GM23338 (cell line): ENCODE measurements at regions not wholly inside any gene's neighbourhood (a gene's known extent, or its start where the extent isn't known, plus 50 kb on each side); places are given as distances from the start of the nearest gene placed in this dataset.

Experiments
- ATAC-seq: fragments of 200-7000 bp; cut with Tn5 transposase; 3 replicates; pipeline ENCODE4 v1.9.1; 2020
- DNase-seq: peaks from one replicate; pipeline ENCODE4 v3.0.0-alpha.2; 2015; ENCODE audit warnings: low spot score
- H2AFZ ChIP-seq: fragments of 200-600 bp; sonication (generic); 2 replicates; pipeline ENCODE4 v1.8.0; 2016; ENCODE audit warnings: antibody characterized with exemption, mild to moderate bottlenecking, moderate library complexity
- H3F3A ChIP-seq: fragments of 200-600 bp; sonication (generic); replicated peaks from 2 replicates; pipeline ENCODE4 v1.8.0; 2017; ENCODE audit warnings: antibody characterized with exemption, mixed run types, low read depth
- H3K27ac ChIP-seq: fragments of 200-600 bp; sonication (generic); 2 replicates; pipeline ENCODE4 v1.6.1; 2016; ENCODE audit warnings: low read depth
- H3K27me3 ChIP-seq: fragments of 200-600 bp; sonication (generic); 2 replicates; pipeline ENCODE4 v1.8.0; 2016; ENCODE audit warnings: mild to moderate bottlenecking, mixed run types, moderate library complexity; ENCODE audit not compliant: insufficient read depth
- H3K36me3 ChIP-seq: fragments of 200-600 bp; sonication (generic); 2 replicates; pipeline ENCODE4 v1.8.0; 2016; ENCODE audit warnings: mild to moderate bottlenecking; ENCODE audit not compliant: insufficient read depth
- H3K4me1 ChIP-seq: fragments of 200-600 bp; sonication (generic); 2 replicates; pipeline ENCODE4 v1.8.0; 2016; ENCODE audit warnings: mild to moderate bottlenecking, moderate library complexity; ENCODE audit not compliant: insufficient read depth
- H3K4me2 ChIP-seq: fragments of 200-600 bp; sonication (generic); 2 replicates; pipeline ENCODE4 v1.7.1; 2017; ENCODE audit warnings: mixed run types
- H3K4me3 ChIP-seq: fragments of 200-600 bp; sonication (generic); 2 replicates; pipeline ENCODE4 v1.6.1; 2016; ENCODE audit warnings: mixed run types
- H3K79me2 ChIP-seq: fragments of 200-600 bp; sonication (generic); replicated peaks from 2 replicates; pipeline ENCODE4 v1.8.0; 2017; ENCODE audit warnings: mild to moderate bottlenecking; ENCODE audit not compliant: insufficient read depth
- H3K9me2 ChIP-seq: fragments of 200-600 bp; sonication (generic); 2 replicates; pipeline ENCODE4 v1.8.0; 2017; ENCODE audit not compliant: insufficient read depth
- H4K20me1 ChIP-seq: fragments of 200-600 bp; sonication (generic); replicated peaks from 2 replicates; pipeline ENCODE4 v1.8.0; 2017; ENCODE audit warnings: mild to moderate bottlenecking; ENCODE audit not compliant: insufficient read depth
- H3K27ac Mint-ChIP-seq: 2 replicates; pipeline ENCODE4 v1.8.0; 2020; ENCODE audit warnings: inconsistent platforms, mild to moderate bottlenecking, moderate library complexity, mixed read lengths
- H3K27me3 Mint-ChIP-seq: 3 replicates; pipeline ENCODE4 v1.8.0; 2022; ENCODE audit warnings: low read depth, mild to moderate bottlenecking, moderate library complexity, mixed read lengths, inconsistent platforms; ENCODE audit not compliant: insufficient read depth, poor library complexity
- H3K36me3 Mint-ChIP-seq: 3 replicates; pipeline ENCODE4 v1.8.0; 2021; ENCODE audit warnings: low read depth, mild to moderate bottlenecking, inconsistent platforms, moderate library complexity, mixed read lengths
- H3K4me1 Mint-ChIP-seq: 3 replicates; pipeline ENCODE4 v1.8.0; 2020; ENCODE audit warnings: mild to moderate bottlenecking, inconsistent platforms, mixed read lengths
- H3K4me3 Mint-ChIP-seq: 3 replicates; pipeline ENCODE4 v1.8.0; 2021; ENCODE audit warnings: moderate library complexity, mild to moderate bottlenecking, inconsistent platforms, mixed read lengths
- H3K9me3 Mint-ChIP-seq: 3 replicates; pipeline ENCODE4 v1.8.0; 2020; ENCODE audit warnings: moderate library complexity, mild to moderate bottlenecking, inconsistent platforms, mixed read lengths
- CREB1 ChIP-seq: fragments of 250-450 bp; sonication (Bioruptor Pico); IDR thresholded peaks from 2 replicates; pipeline ENCODE4 v1.5.0; 2020; ENCODE audit warnings: low read depth, mild to moderate bottlenecking, moderate library complexity
- CTCF ChIP-seq, 2 experiments: fragments of 200-600 bp in 1 of 2; sonication (generic) in 1 of 2; conservative IDR thresholded peaks; 2 replicates each; pipeline versions ENCODE4 v1.5.1 to v1.6.1; 2016 to 2017; ENCODE audit warnings: antibody characterized with exemption in 2 of 2, low read depth in 2 of 2, mild to moderate bottlenecking in 2 of 2, moderate library complexity in 1 of 2
- EZH2 ChIP-seq: fragments of 200-600 bp; sonication (generic); IDR thresholded peaks from one replicate; pipeline ENCODE4 v1.8.0; 2017; ENCODE audit warnings: antibody characterized with exemption, mild to moderate bottlenecking, low read depth; ENCODE audit not compliant: unreplicated experiment
- JUNB ChIP-seq: IDR thresholded peaks from one replicate; pipeline ENCODE4 v1.6.1; 2016; ENCODE audit warnings: antibody characterized with exemption; ENCODE audit not compliant: unreplicated experiment
- NANOG ChIP-seq: IDR thresholded peaks from 2 replicates; pipeline ENCODE4 v1.6.1; 2016; ENCODE audit warnings: antibody characterized with exemption, borderline replicate concordance
- POLR2AphosphoS5 ChIP-seq: IDR thresholded peaks from 2 replicates; pipeline ENCODE4 v1.6.1; 2016; ENCODE audit warnings: antibody characterized with exemption, low read depth
- REST ChIP-seq: IDR thresholded peaks from one replicate; pipeline ENCODE4 v1.6.1; 2018; ENCODE audit warnings: antibody characterized with exemption; ENCODE audit not compliant: unreplicated experiment
- ZNF114 ChIP-seq: fragments of 250-450 bp; sonication (Bioruptor Pico); IDR thresholded peaks from 2 replicates; pipeline ENCODE4 v1.5.0; 2020; ENCODE audit warnings: mild to moderate bottlenecking, moderate library complexity
- ZNF331 ChIP-seq: fragments of 250-450 bp; sonication (Bioruptor Pico); IDR thresholded peaks from 2 replicates; pipeline ENCODE4 v1.5.0; 2020; ENCODE audit warnings: low read depth, mild to moderate bottlenecking, moderate library complexity
- ZNF462 ChIP-seq: fragments of 250-450 bp; sonication (Bioruptor Pico); IDR thresholded peaks from 2 replicates; pipeline ENCODE4 v1.5.0; 2020; ENCODE audit warnings: mild to moderate bottlenecking, moderate library complexity

- H3K9me3 Mint-ChIP-seq, result no peaks in the 10 kb centered on the region
- Histone ChIP-seq H3K4me1 (peaks cover 4% of the 10 kb centered on the region; the same call in 1 of the 2 replicates), H4K20me1 (no peaks in the 10 kb centered on the region), H3K4me3 (no peak overlapping the region), H3K4me2 (no peak overlapping the region), H3F3A (no peaks in the 10 kb centered on the region), H3K79me2 (no peaks in the 10 kb centered on the region), H3K27me3 (no peaks in the 10 kb centered on the region), H3K36me3 (no peaks in the 10 kb centered on the region), H3K27ac (no peak overlapping the region), H3K9me2 (0 out of 2 replicates have a peak, but pooled peaks cover 3% of the 10 kb centered on the region), H2AFZ (no peak overlapping the region)
- peaks cover 8% of the 10 kb centered on the region; the same call in 2 of the 3 replicates for H3K4me1 Mint-ChIP-seq
- ATAC-seq (no peak), DNase-seq (no peak)
- no peaks in the 10 kb centered on the region for H3K36me3 Mint-ChIP-seq
- H3K27ac Mint-ChIP-seq, result no peak overlapping the region
- no peak for TF ChIP-seq ZNF114 (CRISPR knock-in tag)
- TF ChIP-seq REST, result no peak
- no peak for TF ChIP-seq CREB1 (CRISPR knock-in tag)
- no peak for TF ChIP-seq POLR2AphosphoS5
- no peak for TF ChIP-seq NANOG
- TF ChIP-seq ZNF331 (CRISPR knock-in tag), result no peak
- H3K4me3 Mint-ChIP-seq, result no peak overlapping the region
- peaks cover 6% of the 10 kb centered on the region for H3K27me3 Mint-ChIP-seq
Observed at GRCh38 chr6:154605178-154605881, 94.8 kb upstream of the CNKSR3 start.

- no peaks in the 10 kb centered on the region for H3K27me3 ChIP-seq
- no peak for ATAC-seq
- Mint-ChIP-seq H3K4me1 (peaks cover 8% of the 10 kb centered on the region; the same call in 2 of the 3 replicates), H3K4me3 (no peak overlapping the region), H3K27ac (no peak overlapping the region), H3K36me3 (no peaks in the 10 kb centered on the region), H3K9me3 (no peaks in the 10 kb centered on the region), H3K27me3 (peaks cover 6% of the 10 kb centered on the region)
- DNase-seq, result no peak
- no peak overlapping the region for H3K27ac ChIP-seq
- H3F3A ChIP-seq, result no peaks in the 10 kb centered on the region
- H4K20me1 ChIP-seq, result no peaks in the 10 kb centered on the region
- H3K4me3 ChIP-seq, result no peak overlapping the region
- peaks cover 4% of the 10 kb centered on the region; the same call in 1 of the 2 replicates for H3K4me1 ChIP-seq
- H3K9me2 ChIP-seq, result 0 out of 2 replicates have a peak, but pooled peaks cover under 1% of the 10 kb centered on the region
- H3K4me2 ChIP-seq, result no peak overlapping the region
- H2AFZ ChIP-seq, result no peak overlapping the region
- H3K36me3 ChIP-seq, result no peaks in the 10 kb centered on the region
- no peaks in the 10 kb centered on the region for H3K79me2 ChIP-seq
- TF ChIP-seq JUNB (no peak), ZNF462 (CRISPR knock-in tag) (no peak), EZH2 (no peak), CTCF (conservative IDR thresholded peaks at IDR 0.05; ENCODE audit: low read depth in 2 of 2) (no peak), ZNF331 (CRISPR knock-in tag) (no peak)
Observed at GRCh38 chr6:154605882-154606370, 95.4 kb upstream of the CNKSR3 start.
